ENCODE measurements at regions not wholly inside any gene's neighbourhood (a gene's known extent, or its start where the extent isn't known, plus 50 kb on each side); places are given as distances from the start of the nearest gene placed in this dataset.

- CTCF ChIA-PET: no interaction called here
Observed at GRCh38 chr11:38153985-38154384, 1555.9 kb upstream of the RAG2 start.

DNA sequence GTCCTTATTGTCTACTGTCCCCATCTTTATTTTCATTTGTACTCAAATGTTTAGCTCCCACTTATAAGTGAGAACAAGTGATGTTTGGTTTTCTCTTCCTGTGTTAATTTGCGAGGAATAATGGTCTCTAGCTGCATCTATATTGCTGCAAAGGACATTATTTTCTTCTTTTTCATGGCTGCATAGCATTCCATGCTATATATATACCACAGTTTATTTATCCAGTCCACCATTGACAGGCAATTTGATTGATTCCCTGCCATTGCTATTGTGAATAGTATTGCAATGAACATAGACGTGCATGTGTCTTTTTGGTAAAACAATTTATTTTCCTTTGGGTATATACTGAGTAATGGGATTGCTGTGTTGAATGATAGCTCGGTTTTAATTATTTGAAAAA, 1545.8 kb upstream of the RAG2 start:
- no peak for DNase-seq (ENCODE audit: extremely low spot score)
- CTCF ChIA-PET: no interaction called here
- POLR2A ChIA-PET: no interaction called here
- TF ChIP-seq ELF4 (IDR thresholded peaks at IDR 0.05) (no peak), FOXA1 (IDR thresholded peaks at IDR 0.05) (no peak), LEF1 (IDR thresholded peaks at IDR 0.05; ENCODE audit: borderline replicate concordance) (no peak), ZNF384 (IDR thresholded peaks at IDR 0.05) (no peak), TARDBP (IDR thresholded peaks at IDR 0.05) (no peak), PKNOX1 (IDR thresholded peaks at IDR 0.05) (no peak), FOXM1 (IDR thresholded peaks at IDR 0.05; ENCODE audit: borderline replicate concordance) (no peak), HDGF (IDR thresholded peaks at IDR 0.05; ENCODE audit: borderline replicate concordance) (no peak), SP1 (IDR thresholded peaks at IDR 0.05) (no peak), L3MBTL2 (conservative IDR thresholded peaks at IDR 0.05) (no peak), SUZ12 (IDR thresholded peaks at IDR 0.05) (no peak), CTBP1 (IDR thresholded peaks at IDR 0.05; ENCODE audit: borderline replicate concordance) (no peak), FOXK2 (IDR thresholded peaks at IDR 0.05) (no peak), NFRKB (IDR thresholded peaks at IDR 0.05) (no peak), ARNT (IDR thresholded peaks at IDR 0.05) (no peak), BHLHE40 (IDR thresholded peaks at IDR 0.05; ENCODE audit: borderline replicate concordance) (no peak)

More at GRCh38 chr11:38153985-38154384, 1555.9 kb upstream of the RAG2 start:
- no peak for TF ChIP-seq HDGF (IDR thresholded peaks at IDR 0.05; ENCODE audit: borderline replicate concordance)
- TF ChIP-seq SUZ12 (IDR thresholded peaks at IDR 0.05): no peak
- TF ChIP-seq FOXM1 (IDR thresholded peaks at IDR 0.05; ENCODE audit: borderline replicate concordance): no peak
- POLR2A ChIA-PET: no interaction called here
- DNase-seq (ENCODE audit: extremely low spot score): no peak

- TF ChIP-seq CTBP1 (IDR thresholded peaks at IDR 0.05; ENCODE audit: borderline replicate concordance) (no peak), ZNF384 (IDR thresholded peaks at IDR 0.05) (no peak), NFRKB (IDR thresholded peaks at IDR 0.05) (no peak), PKNOX1 (IDR thresholded peaks at IDR 0.05) (no peak), L3MBTL2 (conservative IDR thresholded peaks at IDR 0.05) (no peak), LEF1 (IDR thresholded peaks at IDR 0.05; ENCODE audit: borderline replicate concordance) (no peak), FOXA1 (IDR thresholded peaks at IDR 0.05) (no peak)
- ChIA-PET POLR2A (no interaction called here), CTCF (no interaction called here)
- no peak for DNase-seq (ENCODE audit: extremely low spot score)
Observed at GRCh38 chr11:38138972-38139371, 1540.9 kb upstream of the RAG2 start.

- DNase-seq (ENCODE audit: extremely low spot score): no peak
- TF ChIP-seq PKNOX1 (IDR thresholded peaks at IDR 0.05): no peak
- no peak for TF ChIP-seq LEF1 (IDR thresholded peaks at IDR 0.05; ENCODE audit: borderline replicate concordance)
- no peak for TF ChIP-seq FOXM1 (IDR thresholded peaks at IDR 0.05; ENCODE audit: borderline replicate concordance)
- no peak for TF ChIP-seq BHLHE40 (IDR thresholded peaks at IDR 0.05; ENCODE audit: borderline replicate concordance)
- TF ChIP-seq CTBP1 (IDR thresholded peaks at IDR 0.05; ENCODE audit: borderline replicate concordance): no peak
- TF ChIP-seq TARDBP (IDR thresholded peaks at IDR 0.05): no peak
- no peak for TF ChIP-seq ELF4 (IDR thresholded peaks at IDR 0.05)
- no peak for TF ChIP-seq NFRKB (IDR thresholded peaks at IDR 0.05)
- no peak for TF ChIP-seq ARNT (IDR thresholded peaks at IDR 0.05)
- TF ChIP-seq L3MBTL2 (conservative IDR thresholded peaks at IDR 0.05): no peak
- TF ChIP-seq SUZ12 (IDR thresholded peaks at IDR 0.05): no peak
- TF ChIP-seq SP1 (IDR thresholded peaks at IDR 0.05): no peak
- no peak for TF ChIP-seq FOXK2 (IDR thresholded peaks at IDR 0.05)
- no peak for TF ChIP-seq HDGF (IDR thresholded peaks at IDR 0.05; ENCODE audit: borderline replicate concordance)
- TF ChIP-seq ZNF384 (IDR thresholded peaks at IDR 0.05): no peak
- CTCF ChIA-PET: no interaction called here
- POLR2A ChIA-PET: no interaction called here
Observed at GRCh38 chr11:38136887-38137286, 1538.9 kb upstream of the RAG2 start.

DNA sequence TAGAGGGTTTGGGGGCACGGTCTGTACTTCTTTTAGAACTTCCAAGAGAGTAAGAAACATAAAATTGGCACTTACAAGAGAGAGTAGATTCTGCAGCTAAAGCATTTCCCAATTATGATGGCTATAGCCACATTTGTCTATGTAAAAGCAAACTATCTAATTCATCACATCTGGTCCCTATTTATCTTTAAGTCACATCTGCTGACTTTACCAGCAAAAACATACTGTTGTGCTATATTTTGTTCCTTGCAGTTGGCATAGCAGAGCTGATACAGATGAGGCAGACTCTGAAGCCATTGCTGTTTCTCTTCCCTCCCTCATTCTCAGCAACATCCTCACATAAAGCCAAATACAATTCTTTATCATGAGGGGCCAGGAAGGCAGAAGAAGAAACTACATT, 1533.5 kb upstream of the RAG2 start:
- DNase-seq (ENCODE audit: extremely low spot score): no peak
- TF ChIP-seq NFRKB (IDR thresholded peaks at IDR 0.05): no peak
- TF ChIP-seq ARNT (IDR thresholded peaks at IDR 0.05): no peak
- TF ChIP-seq ZNF384 (IDR thresholded peaks at IDR 0.05): no peak
- no peak for TF ChIP-seq PKNOX1 (IDR thresholded peaks at IDR 0.05)
- no peak for TF ChIP-seq FOXM1 (IDR thresholded peaks at IDR 0.05; ENCODE audit: borderline replicate concordance)
- no peak for TF ChIP-seq SP1 (IDR thresholded peaks at IDR 0.05)
- TF ChIP-seq L3MBTL2 (conservative IDR thresholded peaks at IDR 0.05): no peak
- no peak for TF ChIP-seq LEF1 (IDR thresholded peaks at IDR 0.05; ENCODE audit: borderline replicate concordance)
- TF ChIP-seq TARDBP (IDR thresholded peaks at IDR 0.05): no peak
- TF ChIP-seq FOXA1 (IDR thresholded peaks at IDR 0.05): no peak
- TF ChIP-seq HDGF (IDR thresholded peaks at IDR 0.05; ENCODE audit: borderline replicate concordance): no peak
- TF ChIP-seq BHLHE40 (IDR thresholded peaks at IDR 0.05; ENCODE audit: borderline replicate concordance): no peak
- TF ChIP-seq SUZ12 (IDR thresholded peaks at IDR 0.05): no peak
- ChIA-PET POLR2A (no interaction called here), CTCF (no interaction called here)

GRCh38 chr11:38130976-38131375, 1532.9 kb upstream of the RAG2 start:
- POLR2A ChIA-PET: no interaction called here
- TF ChIP-seq L3MBTL2 (conservative IDR thresholded peaks at IDR 0.05) (no peak), BHLHE40 (IDR thresholded peaks at IDR 0.05; ENCODE audit: borderline replicate concordance) (no peak), ZNF384 (IDR thresholded peaks at IDR 0.05) (no peak), TARDBP (IDR thresholded peaks at IDR 0.05) (no peak), SUZ12 (IDR thresholded peaks at IDR 0.05) (no peak), ARNT (IDR thresholded peaks at IDR 0.05) (no peak), FOXM1 (IDR thresholded peaks at IDR 0.05; ENCODE audit: borderline replicate concordance) (no peak), NFRKB (IDR thresholded peaks at IDR 0.05) (no peak), SP1 (IDR thresholded peaks at IDR 0.05) (no peak), LEF1 (IDR thresholded peaks at IDR 0.05; ENCODE audit: borderline replicate concordance) (no peak), CTBP1 (IDR thresholded peaks at IDR 0.05; ENCODE audit: borderline replicate concordance) (no peak)
- no peak for DNase-seq (ENCODE audit: extremely low spot score)
- CTCF ChIA-PET: no interaction called here
